ENCODE measurements at regions not wholly inside any gene's neighbourhood (a gene's known extent, or its start where the extent isn't known, plus 50 kb on each side); places are given as distances from the start of the nearest gene placed in this dataset.

GRCh38 chr2:167703441-167703840 is 544.0 kb downstream of the STK39 start:
- no peak overlapping the region for H3K23ac ChIP-seq (ENCODE audit: insufficient read length)
- no peak overlapping the region for H4K8ac ChIP-seq (ENCODE audit: extremely low read depth, insufficient read depth, low read length)
- H3K36me3 ChIP-seq (ENCODE audit: control insufficient read depth in 2 of 4, insufficient read depth in 4 of 4, low read length in 3 of 4): no peaks in the 10 kb centered on the region
- no peaks in the 10 kb centered on the region for H3K9me3 ChIP-seq (ENCODE audit: insufficient read depth in 2 of 2, low read depth in 1 of 2, low read length in 1 of 2)
- H3K9ac ChIP-seq (replicated peaks in 1 of 4; ENCODE audit: extremely low read depth in 1 of 4, low read depth in 3 of 4, low read length in 3 of 4): no peak overlapping the region
- H2AFZ ChIP-seq (ENCODE audit: low read length): no peak overlapping the region
- no peak overlapping the region for H3K18ac ChIP-seq (ENCODE audit: extremely low read depth, low read length)
- no peak overlapping the region for H3K27ac ChIP-seq (ENCODE audit: low read depth, low read length)
- H2BK120ac ChIP-seq (replicated peaks; ENCODE audit: low read depth, low read length): no peak overlapping the region
- no peak overlapping the region for H2BK5ac ChIP-seq (ENCODE audit: low read depth, low read length)
- no peaks in the 10 kb centered on the region for H4K20me1 ChIP-seq (replicated peaks in 1 of 2; ENCODE audit: control insufficient read depth in 1 of 2, insufficient read depth in 2 of 2, low read length in 2 of 2)
- WGBS, 2 experiments (ENCODE audit: extremely low coverage in 1 of 2, insufficient coverage in 1 of 2, insufficient read length in 1 of 2, insufficient replicate concordance in 2 of 2, low coverage in 1 of 2, low lambda C conversion rate in 2 of 2, missing lambda C conversion rate in 1 of 2): 94% methylated on average over 3 of the region's 3 CpGs; no CpG with 5 or more reads in 1 of the 2 experiments
- no peak overlapping the region for H3K4me3 ChIP-seq (ENCODE audit: extremely low read depth in 1 of 4, insufficient read depth in 2 of 4, low read depth in 3 of 4, low read length in 4 of 4)
- H3K56ac ChIP-seq (replicated peaks; ENCODE audit: insufficient read length, low read depth, low read length): no peak overlapping the region
- peaks cover 0 to 2% (median 0%) of the 10 kb centered on the region in 4 experiments; a peak in 3 of 7 replicates for H3K4me1 ChIP-seq (replicated peaks in 1 of 4; ENCODE audit: control insufficient read depth in 3 of 4, insufficient read depth in 4 of 4, low read length in 3 of 4)
- no peak overlapping the region for H2BK15ac ChIP-seq (ENCODE audit: low read length)
- H4K5ac ChIP-seq (ENCODE audit: insufficient read length, low read depth, low read length): no peak overlapping the region
- no peak for DNase-seq (ENCODE audit: low read depth in 1 of 2, low spot score in 2 of 2)
- no peak overlapping the region for H3K14ac ChIP-seq (ENCODE audit: insufficient read length)
- no peak overlapping the region for H3K4me2 ChIP-seq (ENCODE audit: insufficient read depth in 1 of 2, low read depth in 2 of 2, low read length in 2 of 2)
- H3K79me1 ChIP-seq (ENCODE audit: low read depth, low read length): no peaks in the 10 kb centered on the region
- H3K27me3 ChIP-seq (replicated peaks in 1 of 4; ENCODE audit: control insufficient read depth in 3 of 4, extremely low read depth in 1 of 4, insufficient read depth in 3 of 4, low read length in 3 of 4): no peaks in the 10 kb centered on the region
- ChIA-PET POLR2A (ENCODE audit: partially characterized antibody) (no interaction called here), CTCF (ENCODE audit: partially characterized antibody) (no interaction called here)
- no peak overlapping the region for H2BK20ac ChIP-seq (ENCODE audit: low read length)
- H4K91ac ChIP-seq (replicated peaks; ENCODE audit: insufficient read length, low read length): no peak overlapping the region
- no peaks in the 10 kb centered on the region for H3K79me2 ChIP-seq (ENCODE audit: control insufficient read depth in 1 of 2, insufficient read depth in 2 of 2, low read length in 2 of 2)
- no peak for FAIRE-seq
- H3K23me2 ChIP-seq (ENCODE audit: low read depth, low read length): no peaks in the 10 kb centered on the region
- H2AK5ac ChIP-seq (ENCODE audit: low read depth, low read length): no peak overlapping the region
- no peak overlapping the region for H3K4ac ChIP-seq (replicated peaks; ENCODE audit: insufficient read length, low read depth, low read length)
- H2BK12ac ChIP-seq (ENCODE audit: low read depth, low read length): no peak overlapping the region
- TF ChIP-seq CTBP2 (IDR thresholded peaks at IDR 0.05; ENCODE audit: borderline replicate concordance, insufficient read depth, insufficient read length, low read length) (no peak), ATF2 (IDR thresholded peaks at IDR 0.05; ENCODE audit: low read length) (no peak), TEAD4 (IDR thresholded peaks at IDR 0.05; ENCODE audit: low read depth, low read length) (no peak), NRF1 (IDR thresholded peaks at IDR 0.05; ENCODE audit: low read depth, low read length) (no peak), CBX8 (IDR thresholded peaks at IDR 0.05; ENCODE audit: borderline replicate concordance, low read depth, low read length) (no peak), ATF3 (IDR thresholded peaks at IDR 0.05; ENCODE audit: insufficient read depth, low read depth, low read length) (no peak), SP1 (IDR thresholded peaks at IDR 0.05; ENCODE audit: low read depth, low read length) (no peak), EP300 (IDR thresholded peaks at IDR 0.05; ENCODE audit: borderline replicate concordance in 1 of 2, low read depth in 2 of 2, low read length in 2 of 2) (no peak), PHF8 (conservative IDR thresholded peaks at IDR 0.05; ENCODE audit: low read depth, low read length) (no peak), MAX (IDR thresholded peaks at IDR 0.05) (no peak), SUZ12 (IDR thresholded peaks at IDR 0.05; ENCODE audit: low read length) (no peak), HDAC6 (IDR thresholded peaks at IDR 0.05; ENCODE audit: low read depth, low read length) (no peak)
